ENCODE measurements at regions not wholly inside any gene's neighbourhood (a gene's known extent, or its start where the extent isn't known, plus 50 kb on each side); places are given as distances from the start of the nearest gene placed in this dataset.

GRCh38 chr9:78479441-78479840 lies 182.5 kb downstream of the PSAT1 start:
- no peak for TF ChIP-seq CTCF (IDR thresholded peaks at IDR 0.05)
- Histone ChIP-seq H3K36me3 (no peaks in the 10 kb centered on the region), H3K4me1 (no peaks in the 10 kb centered on the region), H3K27me3 (no peaks in the 10 kb centered on the region), H3K27ac (no peak overlapping the region), H3K4me3 (no peak overlapping the region), H3K9me3 (no peaks in the 10 kb centered on the region)
- intact Hi-C loops (cut with DNase I) = no loop called here
- ATAC-seq (no peak), DNase-seq (no peak)

GRCh38 chr9:78486661-78487060 lies 189.7 kb downstream of the PSAT1 start:
- intact Hi-C loops (cut with DNase I) = no loop called here
- no peaks in the 10 kb centered on the region for H3K4me1 ChIP-seq

GRCh38 chr9:78490231-78490630 lies 193.3 kb downstream of the PSAT1 start:
- intact Hi-C loops (cut with DNase I) = no loop called here
- no peak overlapping the region for H3K27ac ChIP-seq
- DNase-seq (no peak), ATAC-seq (no peak)
- no peak overlapping the region for H3K4me3 ChIP-seq
- H3K36me3 ChIP-seq = no peaks in the 10 kb centered on the region
- H3K27me3 ChIP-seq = no peaks in the 10 kb centered on the region
- no peaks in the 10 kb centered on the region for H3K9me3 ChIP-seq
- TF ChIP-seq CTCF (IDR thresholded peaks at IDR 0.05) = no peak
- H3K4me1 ChIP-seq = no peaks in the 10 kb centered on the region

More at GRCh38 chr9:78486661-78487060, 189.7 kb downstream of the PSAT1 start:
- ATAC-seq (no peak), DNase-seq (no peak)
- H3K9me3 ChIP-seq = no peaks in the 10 kb centered on the region
- H3K4me3 ChIP-seq = no peak overlapping the region
- TF ChIP-seq CTCF (IDR thresholded peaks at IDR 0.05) = no peak
- no peaks in the 10 kb centered on the region for H3K27me3 ChIP-seq
- no peak overlapping the region for H3K27ac ChIP-seq
- no peaks in the 10 kb centered on the region for H3K36me3 ChIP-seq

- no peaks in the 10 kb centered on the region for H3K36me3 ChIP-seq
- TF ChIP-seq CTCF (IDR thresholded peaks at IDR 0.05) = no peak
- H3K4me3 ChIP-seq = no peak overlapping the region
- ATAC-seq (no peak), DNase-seq (no peak)
- H3K4me1 ChIP-seq = no peaks in the 10 kb centered on the region
- no peaks in the 10 kb centered on the region for H3K27me3 ChIP-seq
- H3K27ac ChIP-seq = no peak overlapping the region
- intact Hi-C loops (cut with DNase I) = no loop called here
- no peaks in the 10 kb centered on the region for H3K9me3 ChIP-seq
Measured at GRCh38 chr9:78491402-78491801, 194.5 kb downstream of the PSAT1 start.

GRCh38 chr9:78493166-78493742 lies 196.3 kb downstream of the PSAT1 start:
- TF ChIP-seq CTCF (IDR thresholded peaks at IDR 0.05) = no peak
- H3K36me3 ChIP-seq = no peaks in the 10 kb centered on the region
- no peaks in the 10 kb centered on the region for H3K4me1 ChIP-seq
- no peaks in the 10 kb centered on the region for H3K27me3 ChIP-seq
- H3K9me3 ChIP-seq = no peaks in the 10 kb centered on the region
- no peak for DNase-seq
- no peak for ATAC-seq
- no peak overlapping the region for H3K27ac ChIP-seq
- intact Hi-C loops (cut with DNase I) = no loop called here
- H3K4me3 ChIP-seq = no peak overlapping the region

- TF ChIP-seq CTCF (IDR thresholded peaks at IDR 0.05) = no peak
- no peak for ATAC-seq
- H3K27ac ChIP-seq = no peak overlapping the region
- H3K27me3 ChIP-seq = no peaks in the 10 kb centered on the region
- H3K4me1 ChIP-seq = no peaks in the 10 kb centered on the region
- intact Hi-C loops (cut with DNase I) = no loop called here
- no peaks in the 10 kb centered on the region for H3K9me3 ChIP-seq
- no peak overlapping the region for H3K4me3 ChIP-seq
- no peak for DNase-seq
- no peaks in the 10 kb centered on the region for H3K36me3 ChIP-seq
Measured at GRCh38 chr9:78502566-78502965, 205.6 kb downstream of the PSAT1 start.

All from upper lobe of right lung (tissue), 1 donor.